HCT116 (cell line): ENCODE measurements at regions not wholly inside any gene's neighbourhood (a gene's known extent, or its start where the extent isn't known, plus 50 kb on each side); places are given as distances from the start of the nearest gene placed in this dataset.

Experiments
- ATAC-seq: fragments of 200-7000 bp; cut with Tn5 transposase; 2 replicates; pipeline ENCODE4 v1.9.1; 2020; ENCODE audit warnings: mild to moderate bottlenecking, moderate library complexity
- BruUV-seq: library from RNA; stranded (reverse); fragments of 400-500 nt; replicated peaks from 2 replicates; lab custom pipeline; 2021; lab: Mats Ljungman, UMichigan
- CTCF ChIA-PET: fragments of 300-600 bp; sonication (Branson Sonifier 250); formaldehyde crosslinking; loops from one replicate; lab custom pipeline; 2021; ENCODE audit warnings: antibody characterized with exemption; lab: Charles Lee
- POLR2A ChIA-PET: fragments of 300-600, 350-600 bp; sonication (Branson Sonifier 250); formaldehyde crosslinking; loops from one replicate; lab custom pipeline; 2021; ENCODE audit warnings: antibody characterized with exemption; lab: Charles Lee
- RAD21 ChIA-PET, 2 experiments: fragments of 300-600 bp; sonication (Branson Sonifier 250); formaldehyde crosslinking; loops; one replicate each; lab custom pipeline; 2023; ENCODE audit warnings: low total read pairs in 2 of 2; ENCODE audit not compliant: uncharacterized antibody in 2 of 2, unreplicated experiment in 2 of 2, low non-redundant PET in 1 of 2; lab: Charles Lee
- DNase-seq: peaks from one replicate; pipeline ENCODE4 v3.0.0-alpha.2; 2010; ENCODE audit warnings: low read depth, low spot score
- H2AFZ ChIP-seq: fragments of 200-600 bp; shearing (Covaris generic), sonication (generic); 2 replicates; pipeline ENCODE4 v1.6.1; 2017; ENCODE audit warnings: low read depth, mixed run types, mixed read lengths, antibody characterized with exemption, low read length; ENCODE audit not compliant: poor library complexity, severe bottlenecking
- H3K27ac ChIP-seq: 2 replicates; pipeline ENCODE4 v1.5.1; 2012; ENCODE audit warnings: low read depth, low read length
- H3K27me3 ChIP-seq: fragments of 200-600 bp; sonication (generic); 2 replicates; pipeline ENCODE4 v1.6.1; 2016; ENCODE audit warnings: mixed run types, low read length, mixed read lengths; ENCODE audit not compliant: insufficient read depth
- H3K36me3 ChIP-seq, 2 experiments: fragments of 200-500 bp in 1 of 2; fragments of 200-600 bp in 1 of 2; sonication (Bioruptor generic) in 1 of 2; sonication (generic) in 1 of 2; 2 replicates each; pipeline versions ENCODE4 v1.5.1 to v1.6.1; 2014 to 2016; ENCODE audit warnings: low read length in 2 of 2, inconsistent platforms in 1 of 2, mixed read lengths in 1 of 2, mixed run types in 1 of 2; ENCODE audit not compliant: insufficient read depth in 2 of 2, control insufficient read depth in 1 of 2
- H3K4me1 ChIP-seq, 2 experiments: fragments of 200-600 bp in 1 of 2; sonication (generic) in 1 of 2; 2 replicates each; pipeline versions ENCODE4 v1.5.1 to v1.6.1; 2012 to 2017; ENCODE audit warnings: low read length in 2 of 2, inconsistent platforms in 1 of 2, mild to moderate bottlenecking in 1 of 2, mixed read lengths in 1 of 2, mixed run types in 1 of 2, moderate library complexity in 1 of 2; ENCODE audit not compliant: insufficient read depth in 2 of 2, control insufficient read depth in 1 of 2
- H3K4me2 ChIP-seq: fragments of 200-600 bp; sonication (generic); 2 replicates; pipeline ENCODE4 v1.6.1; 2017; ENCODE audit warnings: mixed run types, low read length, mixed read lengths
- H3K4me3 ChIP-seq, 2 experiments: fragments of 200-600 bp in 1 of 2; sonication (generic) in 1 of 2; replicated peaks in 1 of 2; 2 replicates each; pipeline ENCODE4 v1.5.1; 2011 to 2016; ENCODE audit warnings: low read length in 2 of 2, control low read depth in 1 of 2, low read depth in 1 of 2, mild to moderate bottlenecking in 1 of 2, mixed read lengths in 1 of 2, mixed run types in 1 of 2
- H3K79me2 ChIP-seq: fragments of 200-600 bp; sonication (generic); 2 replicates; pipeline ENCODE4 v1.6.1; 2017; ENCODE audit warnings: mild to moderate bottlenecking, mixed run types, low read length, moderate library complexity, mixed read lengths; ENCODE audit not compliant: insufficient read depth
- H3K9ac ChIP-seq: fragments of 200-600 bp; sonication (generic); 2 replicates; pipeline ENCODE4 v1.6.1; 2016; ENCODE audit warnings: low read length, mixed read lengths
- H3K9me2 ChIP-seq: fragments of 200-600 bp; sonication (generic), shearing (Covaris generic); 2 replicates; pipeline ENCODE4 v1.6.1; 2017; ENCODE audit warnings: mixed run types, mild to moderate bottlenecking, moderate library complexity; ENCODE audit not compliant: insufficient read depth
- H3K9me3 ChIP-seq, 2 experiments: fragments of 200-500 bp in 1 of 2; fragments of 200-600 bp in 1 of 2; sonication (Bioruptor generic) in 1 of 2; sonication (generic) in 1 of 2; 2 replicates each; pipeline ENCODE4 v1.6.1; 2014 to 2017; ENCODE audit warnings: low read length in 2 of 2, mixed read lengths in 2 of 2, inconsistent platforms in 1 of 2, low read depth in 1 of 2, mild to moderate bottlenecking in 1 of 2, mixed run types in 1 of 2, moderate library complexity in 1 of 2; ENCODE audit not compliant: control insufficient read depth in 1 of 2, insufficient read depth in 1 of 2
- H4K20me1 ChIP-seq: fragments of 200-600 bp; sonication (generic), shearing (Covaris generic); 2 replicates; pipeline ENCODE4 v1.6.1; 2017; ENCODE audit warnings: mixed run types, mild to moderate bottlenecking, moderate library complexity; ENCODE audit not compliant: insufficient read depth
- CBX3 ChIP-seq: IDR thresholded peaks from 2 replicates; pipeline ENCODE4 v1.6.1; 2012; ENCODE audit warnings: low read depth
- CEBPB ChIP-seq: IDR thresholded peaks from 2 replicates; pipeline ENCODE4 v1.6.1; 2012; ENCODE audit warnings: low read depth
- EGR1 ChIP-seq: IDR thresholded peaks from 2 replicates; pipeline ENCODE4 v1.6.1; 2012; ENCODE audit warnings: low read depth
- ELF1 ChIP-seq: IDR thresholded peaks from 2 replicates; pipeline ENCODE4 v1.6.1; 2012; ENCODE audit warnings: low read depth, borderline replicate concordance
- EZH2 ChIP-seq: fragments of 200-600 bp; sonication (generic); IDR thresholded peaks from 2 replicates; pipeline ENCODE4 v1.6.1; 2017; ENCODE audit warnings: antibody characterized with exemption, mixed run types
- EZH2phosphoT487 ChIP-seq: fragments of 200-600 bp; IDR thresholded peaks from 2 replicates; pipeline ENCODE4 v1.6.1; 2018; ENCODE audit warnings: antibody characterized with exemption, borderline replicate concordance
- FOSL1 ChIP-seq: IDR thresholded peaks from 2 replicates; pipeline ENCODE4 v1.6.1; 2012; ENCODE audit warnings: low read depth
- POLR2A ChIP-seq: IDR thresholded peaks from 2 replicates; pipeline ENCODE4 v1.7.0; 2011; ENCODE audit warnings: borderline replicate concordance; ENCODE audit not compliant: insufficient read depth, insufficient read length; ENCODE audit errors: extremely low read depth
- POLR2AphosphoS5 ChIP-seq: IDR thresholded peaks from 2 replicates; pipeline ENCODE4 v1.6.1; 2011; ENCODE audit warnings: mild to moderate bottlenecking, low read depth, low read length, moderate library complexity
- SIN3A ChIP-seq: IDR thresholded peaks from 2 replicates; pipeline ENCODE4 v1.6.1; 2012; ENCODE audit warnings: low read depth
- SP1 ChIP-seq: IDR thresholded peaks from 2 replicates; pipeline ENCODE4 v1.6.1; 2012; ENCODE audit warnings: low read depth
- SRF ChIP-seq: IDR thresholded peaks from 2 replicates; pipeline ENCODE4 v1.6.1; 2012; ENCODE audit warnings: low read depth
- TCF7L2 ChIP-seq: IDR thresholded peaks from 2 replicates; pipeline ENCODE4 v1.7.0; 2011; ENCODE audit warnings: borderline replicate concordance, inconsistent platforms; ENCODE audit not compliant: insufficient read depth, insufficient read length; ENCODE audit errors: extremely low read depth
- YY1 ChIP-seq: IDR thresholded peaks from 2 replicates; pipeline ENCODE4 v1.6.1; 2011; ENCODE audit warnings: low read length, low read depth, moderate library complexity, mild to moderate bottlenecking; ENCODE audit not compliant: insufficient replicate concordance; ENCODE audit errors: extremely low read depth
- ZFX ChIP-seq: fragments of 450-650 bp; IDR thresholded peaks from 2 replicates; pipeline ENCODE4 v1.6.1; 2017
- intact Hi-C: fragments of 100-400 bp; cut with micrococcal nuclease; formaldehyde crosslinking; loops from 2 replicates; pipeline ENCODE4 v1.10.0; 2022
- TF ChIP-seq, protein P1 (sequence below): IDR thresholded peaks from 2 replicates; pipeline ENCODE4 v1.6.1; 2012; ENCODE audit warnings: low read depth
- TF ChIP-seq, protein P2 (sequence below): IDR thresholded peaks from 2 replicates; pipeline ENCODE4 v1.6.1; 2011; ENCODE audit warnings: mild to moderate bottlenecking, low read length, moderate library complexity; ENCODE audit not compliant: insufficient replicate concordance; ENCODE audit errors: extremely low read depth
- TF ChIP-seq, protein P3 (sequence below): IDR thresholded peaks from 2 replicates; pipeline ENCODE4 v1.6.1; 2012

DNA sequence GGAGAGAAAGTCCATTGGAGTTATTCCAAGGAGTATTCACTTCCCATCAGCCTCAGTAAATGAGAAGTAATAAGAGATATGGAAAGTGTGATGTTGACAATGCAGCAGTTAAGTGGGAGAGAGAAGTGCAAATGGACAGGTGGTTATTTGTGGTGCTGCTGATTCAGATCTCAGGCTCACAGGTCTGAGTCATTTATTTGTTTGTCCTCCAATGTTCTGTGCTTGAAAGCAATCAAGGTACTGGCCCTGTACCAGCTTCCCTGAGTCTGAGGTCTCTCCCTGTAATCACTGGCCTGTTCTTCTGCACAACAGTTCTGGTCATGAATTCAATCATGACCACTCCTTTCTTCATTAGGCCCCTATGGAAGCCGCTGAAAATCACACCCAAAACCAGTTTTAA, 827.7 kb downstream of the MAFB start:
- Histone ChIP-seq H3K4me1 (no peaks in the 10 kb centered on the region), H3K9me2 (no peaks in the 10 kb centered on the region), H3K9me3 (peaks cover 0 to 6% of the 10 kb centered on the region in 2 experiments; a peak in 2 of 4 replicates), H4K20me1 (no peaks in the 10 kb centered on the region), H3K36me3 (no peaks in the 10 kb centered on the region), H3K4me2 (no peak overlapping the region), H2AFZ (no peak overlapping the region), H3K4me3 (no peak overlapping the region), H3K27me3 (no peaks in the 10 kb centered on the region), H3K27ac (no peak overlapping the region), H3K79me2 (no peaks in the 10 kb centered on the region), H3K9ac (no peak overlapping the region)
- DNase-seq (no peak), ATAC-seq (no peak)
- ChIA-PET RAD21 (no interaction called here), POLR2A (no interaction called here), CTCF (no interaction called here)
- no TSS peak for BruUV-seq
- no peak for TF ChIP-seq FOSL1
- no peak for TF ChIP-seq EZH2phosphoT487
- TF ChIP-seq EGR1 = no peak
- no peak for TF ChIP-seq YY1
- no peak for TF ChIP-seq TCF7L2
- no peak for TF ChIP-seq ELF1
- TF ChIP-seq POLR2A = no peak
- no peak for TF ChIP-seq SP1
- no peak for TF ChIP-seq ZFX
- TF ChIP-seq SIN3A = no peak
- TF ChIP-seq, protein P1, sequence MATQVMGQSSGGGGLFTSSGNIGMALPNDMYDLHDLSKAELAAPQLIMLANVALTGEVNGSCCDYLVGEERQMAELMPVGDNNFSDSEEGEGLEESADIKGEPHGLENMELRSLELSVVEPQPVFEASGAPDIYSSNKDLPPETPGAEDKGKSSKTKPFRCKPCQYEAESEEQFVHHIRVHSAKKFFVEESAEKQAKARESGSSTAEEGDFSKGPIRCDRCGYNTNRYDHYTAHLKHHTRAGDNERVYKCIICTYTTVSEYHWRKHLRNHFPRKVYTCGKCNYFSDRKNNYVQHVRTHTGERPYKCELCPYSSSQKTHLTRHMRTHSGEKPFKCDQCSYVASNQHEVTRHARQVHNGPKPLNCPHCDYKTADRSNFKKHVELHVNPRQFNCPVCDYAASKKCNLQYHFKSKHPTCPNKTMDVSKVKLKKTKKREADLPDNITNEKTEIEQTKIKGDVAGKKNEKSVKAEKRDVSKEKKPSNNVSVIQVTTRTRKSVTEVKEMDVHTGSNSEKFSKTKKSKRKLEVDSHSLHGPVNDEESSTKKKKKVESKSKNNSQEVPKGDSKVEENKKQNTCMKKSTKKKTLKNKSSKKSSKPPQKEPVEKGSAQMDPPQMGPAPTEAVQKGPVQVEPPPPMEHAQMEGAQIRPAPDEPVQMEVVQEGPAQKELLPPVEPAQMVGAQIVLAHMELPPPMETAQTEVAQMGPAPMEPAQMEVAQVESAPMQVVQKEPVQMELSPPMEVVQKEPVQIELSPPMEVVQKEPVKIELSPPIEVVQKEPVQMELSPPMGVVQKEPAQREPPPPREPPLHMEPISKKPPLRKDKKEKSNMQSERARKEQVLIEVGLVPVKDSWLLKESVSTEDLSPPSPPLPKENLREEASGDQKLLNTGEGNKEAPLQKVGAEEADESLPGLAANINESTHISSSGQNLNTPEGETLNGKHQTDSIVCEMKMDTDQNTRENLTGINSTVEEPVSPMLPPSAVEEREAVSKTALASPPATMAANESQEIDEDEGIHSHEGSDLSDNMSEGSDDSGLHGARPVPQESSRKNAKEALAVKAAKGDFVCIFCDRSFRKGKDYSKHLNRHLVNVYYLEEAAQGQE = no peak
- TF ChIP-seq SRF = no peak
- TF ChIP-seq, protein P2, sequence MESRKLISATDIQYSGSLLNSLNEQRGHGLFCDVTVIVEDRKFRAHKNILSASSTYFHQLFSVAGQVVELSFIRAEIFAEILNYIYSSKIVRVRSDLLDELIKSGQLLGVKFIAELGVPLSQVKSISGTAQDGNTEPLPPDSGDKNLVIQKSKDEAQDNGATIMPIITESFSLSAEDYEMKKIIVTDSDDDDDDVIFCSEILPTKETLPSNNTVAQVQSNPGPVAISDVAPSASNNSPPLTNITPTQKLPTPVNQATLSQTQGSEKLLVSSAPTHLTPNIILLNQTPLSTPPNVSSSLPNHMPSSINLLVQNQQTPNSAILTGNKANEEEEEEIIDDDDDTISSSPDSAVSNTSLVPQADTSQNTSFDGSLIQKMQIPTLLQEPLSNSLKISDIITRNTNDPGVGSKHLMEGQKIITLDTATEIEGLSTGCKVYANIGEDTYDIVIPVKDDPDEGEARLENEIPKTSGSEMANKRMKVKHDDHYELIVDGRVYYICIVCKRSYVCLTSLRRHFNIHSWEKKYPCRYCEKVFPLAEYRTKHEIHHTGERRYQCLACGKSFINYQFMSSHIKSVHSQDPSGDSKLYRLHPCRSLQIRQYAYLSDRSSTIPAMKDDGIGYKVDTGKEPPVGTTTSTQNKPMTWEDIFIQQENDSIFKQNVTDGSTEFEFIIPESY = no peak
- no peak for TF ChIP-seq CBX3
- TF ChIP-seq EZH2 = no peak
- no peak for TF ChIP-seq POLR2AphosphoS5
- no peak for TF ChIP-seq CEBPB
- TF ChIP-seq, protein P3, sequence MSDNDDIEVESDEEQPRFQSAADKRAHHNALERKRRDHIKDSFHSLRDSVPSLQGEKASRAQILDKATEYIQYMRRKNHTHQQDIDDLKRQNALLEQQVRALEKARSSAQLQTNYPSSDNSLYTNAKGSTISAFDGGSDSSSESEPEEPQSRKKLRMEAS = no peak
- intact Hi-C loops = no loop called here
